Panc1 (cell line): ENCODE measurements at regions not wholly inside any gene's neighbourhood (a gene's known extent, or its start where the extent isn't known, plus 50 kb on each side); places are given as distances from the start of the nearest gene placed in this dataset.

Experiments used
- ATAC-seq: fragments of 200-7000 bp; cut with Tn5 transposase; 2 replicates; pipeline ENCODE4 v1.9.1; 2020; ENCODE audit warnings: mild to moderate bottlenecking, moderate library complexity
- BruUV-seq: library from RNA; stranded (reverse); fragments of 400-500 nt; replicated peaks from 2 replicates; lab custom pipeline; 2021; lab: Mats Ljungman, UMichigan
- CTCF ChIA-PET: fragments of 300-600 bp; sonication (Branson Sonifier 250); formaldehyde crosslinking; loops from one replicate; lab custom pipeline; 2022; ENCODE audit warnings: antibody characterized with exemption; lab: Charles Lee
- POLR2A ChIA-PET: fragments of 300-600 bp; sonication (Branson Sonifier 250); formaldehyde crosslinking; loops from one replicate; lab custom pipeline; 2022; ENCODE audit warnings: antibody characterized with exemption; lab: Charles Lee
- DNase-seq: peaks from one replicate; pipeline ENCODE4 v3.0.0-alpha.2; 2010; ENCODE audit warnings: low read depth, low spot score
- H3K27ac ChIP-seq: 2 replicates; pipeline ENCODE4 v1.5.1; 2011; ENCODE audit warnings: mild to moderate bottlenecking, low read length, inconsistent platforms
- H3K27me3 ChIP-seq: fragments of 200-500 bp; sonication (Bioruptor generic); 2 replicates; pipeline ENCODE4 v1.6.0; 2014; ENCODE audit warnings: low read length, inconsistent platforms; ENCODE audit not compliant: control insufficient read depth, insufficient read depth
- H3K36me3 ChIP-seq: fragments of 200-500 bp; sonication (Bioruptor generic); 2 replicates; pipeline ENCODE4 v1.5.1; 2014; ENCODE audit warnings: inconsistent platforms, mild to moderate bottlenecking, low read length, moderate library complexity; ENCODE audit not compliant: control insufficient read depth, insufficient read depth
- H3K4me1 ChIP-seq: 2 replicates; pipeline ENCODE4 v1.5.1; 2011; ENCODE audit warnings: inconsistent platforms, mild to moderate bottlenecking, low read length, moderate library complexity; ENCODE audit not compliant: control insufficient read depth, insufficient read depth
- H3K4me3 ChIP-seq, 2 experiments: 2 replicates each; pipeline ENCODE4 v1.5.1; 2011 to 2012; ENCODE audit warnings: low read depth in 2 of 2, low read length in 2 of 2, mild to moderate bottlenecking in 2 of 2, inconsistent platforms in 1 of 2, moderate library complexity in 1 of 2
- H3K9me3 ChIP-seq: fragments of 200-500 bp; sonication (Bioruptor generic); 2 replicates; pipeline ENCODE4 v1.5.1; 2014; ENCODE audit warnings: low read depth, mild to moderate bottlenecking, inconsistent platforms, low read length, moderate library complexity; ENCODE audit not compliant: control insufficient read depth, insufficient read depth
- CTCF ChIP-seq: fragments of 450-650 bp; IDR thresholded peaks from 2 replicates; pipeline ENCODE4 v1.5.1; 2017; ENCODE audit warnings: mild to moderate bottlenecking
- POLR2AphosphoS5 ChIP-seq: IDR thresholded peaks from 2 replicates; pipeline ENCODE4 v1.6.1; 2012; ENCODE audit warnings: mild to moderate bottlenecking, low read depth, low read length, moderate library complexity
- SIN3A ChIP-seq: IDR thresholded peaks from 2 replicates; pipeline ENCODE4 v1.6.1; 2012; ENCODE audit warnings: low read depth, mild to moderate bottlenecking, low read length, moderate library complexity, borderline replicate concordance; ENCODE audit not compliant: insufficient read depth
- TCF7L2 ChIP-seq: IDR thresholded peaks from 2 replicates; pipeline ENCODE4 v1.6.1; 2011; ENCODE audit warnings: mild to moderate bottlenecking, low read depth, low read length, inconsistent platforms
- in situ Hi-C: cut with HindIII; loops from 2 replicates; pipeline ENCODE4 v1.10.0; 2016; ENCODE audit warnings: low sequenced_read_pairs, low pct_unique_long_range_greater_than_20kb
- intact Hi-C: fragments of 100-400 bp; cut with micrococcal nuclease; formaldehyde crosslinking; loops from one replicate; pipeline ENCODE4 v1.10.0; 2022; ENCODE audit not compliant: unreplicated experiment
- TF ChIP-seq, protein P1 (sequence below), 2 experiments: IDR thresholded peaks; 2 replicates each; pipeline ENCODE4 v1.6.1; 2011 to 2012; ENCODE audit warnings: low read depth in 2 of 2, control low read depth in 1 of 2, low read length in 1 of 2, mild to moderate bottlenecking in 1 of 2, moderate library complexity in 1 of 2; ENCODE audit not compliant: insufficient read depth in 1 of 2

GRCh38 chr6:68427630-68428029, 207.5 kb upstream of the ADGRB3 start:
- H3K27me3 ChIP-seq: no peaks in the 10 kb centered on the region
- CTCF ChIA-PET: no interaction called here
- POLR2A ChIA-PET: no interaction called here
- no peak overlapping the region for H3K27ac ChIP-seq
- H3K4me1 ChIP-seq: no peaks in the 10 kb centered on the region
- TF ChIP-seq, protein P1, sequence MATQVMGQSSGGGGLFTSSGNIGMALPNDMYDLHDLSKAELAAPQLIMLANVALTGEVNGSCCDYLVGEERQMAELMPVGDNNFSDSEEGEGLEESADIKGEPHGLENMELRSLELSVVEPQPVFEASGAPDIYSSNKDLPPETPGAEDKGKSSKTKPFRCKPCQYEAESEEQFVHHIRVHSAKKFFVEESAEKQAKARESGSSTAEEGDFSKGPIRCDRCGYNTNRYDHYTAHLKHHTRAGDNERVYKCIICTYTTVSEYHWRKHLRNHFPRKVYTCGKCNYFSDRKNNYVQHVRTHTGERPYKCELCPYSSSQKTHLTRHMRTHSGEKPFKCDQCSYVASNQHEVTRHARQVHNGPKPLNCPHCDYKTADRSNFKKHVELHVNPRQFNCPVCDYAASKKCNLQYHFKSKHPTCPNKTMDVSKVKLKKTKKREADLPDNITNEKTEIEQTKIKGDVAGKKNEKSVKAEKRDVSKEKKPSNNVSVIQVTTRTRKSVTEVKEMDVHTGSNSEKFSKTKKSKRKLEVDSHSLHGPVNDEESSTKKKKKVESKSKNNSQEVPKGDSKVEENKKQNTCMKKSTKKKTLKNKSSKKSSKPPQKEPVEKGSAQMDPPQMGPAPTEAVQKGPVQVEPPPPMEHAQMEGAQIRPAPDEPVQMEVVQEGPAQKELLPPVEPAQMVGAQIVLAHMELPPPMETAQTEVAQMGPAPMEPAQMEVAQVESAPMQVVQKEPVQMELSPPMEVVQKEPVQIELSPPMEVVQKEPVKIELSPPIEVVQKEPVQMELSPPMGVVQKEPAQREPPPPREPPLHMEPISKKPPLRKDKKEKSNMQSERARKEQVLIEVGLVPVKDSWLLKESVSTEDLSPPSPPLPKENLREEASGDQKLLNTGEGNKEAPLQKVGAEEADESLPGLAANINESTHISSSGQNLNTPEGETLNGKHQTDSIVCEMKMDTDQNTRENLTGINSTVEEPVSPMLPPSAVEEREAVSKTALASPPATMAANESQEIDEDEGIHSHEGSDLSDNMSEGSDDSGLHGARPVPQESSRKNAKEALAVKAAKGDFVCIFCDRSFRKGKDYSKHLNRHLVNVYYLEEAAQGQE (IDR thresholded peaks at IDR 0.05; ENCODE audit: insufficient read depth in 1 of 2, low read depth in 2 of 2, low read length in 1 of 2): no peak
- TF ChIP-seq TCF7L2: no peak
- no peak for TF ChIP-seq POLR2AphosphoS5
- TF ChIP-seq SIN3A: no peak
- no peak for TF ChIP-seq CTCF
- no peak overlapping the region for H3K4me3 ChIP-seq
- H3K36me3 ChIP-seq: no peaks in the 10 kb centered on the region
- no peak for ATAC-seq
- no peak for DNase-seq
- BruUV-seq: no TSS peak
- intact Hi-C loops (no loop called here), in situ Hi-C loops (no loop called here)
- no peaks in the 10 kb centered on the region for H3K9me3 ChIP-seq

DNA sequence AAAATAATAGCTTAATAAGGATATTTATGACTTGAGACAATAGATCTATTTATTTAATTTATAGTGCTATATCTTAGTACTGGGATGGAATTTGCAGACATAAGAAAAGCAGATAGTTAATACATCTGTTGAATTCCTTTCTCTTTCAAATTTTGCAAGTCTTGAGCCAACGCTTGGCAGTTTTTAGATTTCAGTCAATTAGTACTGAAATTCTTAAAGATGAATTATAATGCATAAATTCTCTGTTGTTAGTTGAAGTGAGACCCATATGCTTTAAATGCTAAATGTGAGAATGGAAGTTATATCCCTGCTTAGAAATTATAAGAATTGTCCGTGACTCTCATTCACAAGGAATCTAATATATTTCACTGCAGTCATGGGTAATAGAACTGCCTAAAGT, 225.1 kb upstream of the ADGRB3 start:
- Histone ChIP-seq H3K36me3 (no peaks in the 10 kb centered on the region), H3K4me3 (no peak overlapping the region), H3K27me3 (no peaks in the 10 kb centered on the region), H3K27ac (no peak overlapping the region), H3K9me3 (no peaks in the 10 kb centered on the region), H3K4me1 (no peaks in the 10 kb centered on the region)
- in situ Hi-C loops: no loop called here
- ATAC-seq (no peak), DNase-seq (no peak)
- intact Hi-C loops: no loop called here
- TF ChIP-seq, protein P1 (IDR thresholded peaks at IDR 0.05; ENCODE audit: insufficient read depth in 1 of 2, low read depth in 2 of 2, low read length in 1 of 2): no peak
- TF ChIP-seq TCF7L2: no peak
- no peak for TF ChIP-seq POLR2AphosphoS5
- no peak for TF ChIP-seq SIN3A
- no peak for TF ChIP-seq CTCF
- CTCF ChIA-PET: no interaction called here
- POLR2A ChIA-PET: no interaction called here
- BruUV-seq: no TSS peak
